ENCODE measurements at regions not wholly inside any gene's neighbourhood (a gene's known extent, or its start where the extent isn't known, plus 50 kb on each side); places are given as distances from the start of the nearest gene placed in this dataset.
"Not testable (repeated sequence)": the region's sequence is repeated elsewhere in the genome, so short reads cannot be mapped to it uniquely, and the experiment has no call there.

GRCh38 chr20:48406498-48406897 lies 421.3 kb downstream of the PREX1 start:
- DNase-seq (ENCODE audit: low read depth): no peak

DNA sequence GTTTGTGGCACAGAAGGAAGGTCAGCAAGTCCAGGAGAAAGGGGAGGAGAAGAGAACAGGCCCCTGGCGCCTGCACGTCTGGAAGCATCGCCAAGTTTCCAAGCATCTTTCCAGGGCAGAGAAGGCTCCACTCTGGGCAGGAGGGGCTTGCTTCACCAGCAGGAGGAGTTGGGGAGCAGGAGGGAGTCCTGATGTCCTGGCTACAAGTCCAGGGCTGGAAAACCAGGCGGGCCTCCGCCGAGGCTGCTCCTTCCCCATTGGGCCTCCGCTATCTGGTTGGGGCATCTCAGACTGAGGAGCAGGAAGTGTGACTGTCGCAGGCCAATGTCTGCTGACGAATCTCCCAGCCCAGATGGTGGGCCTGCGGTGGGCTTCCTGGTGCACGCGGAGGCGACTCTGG lies 421.9 kb downstream of the PREX1 start:
- DNase-seq (ENCODE audit: low read depth): no peak

DNA sequence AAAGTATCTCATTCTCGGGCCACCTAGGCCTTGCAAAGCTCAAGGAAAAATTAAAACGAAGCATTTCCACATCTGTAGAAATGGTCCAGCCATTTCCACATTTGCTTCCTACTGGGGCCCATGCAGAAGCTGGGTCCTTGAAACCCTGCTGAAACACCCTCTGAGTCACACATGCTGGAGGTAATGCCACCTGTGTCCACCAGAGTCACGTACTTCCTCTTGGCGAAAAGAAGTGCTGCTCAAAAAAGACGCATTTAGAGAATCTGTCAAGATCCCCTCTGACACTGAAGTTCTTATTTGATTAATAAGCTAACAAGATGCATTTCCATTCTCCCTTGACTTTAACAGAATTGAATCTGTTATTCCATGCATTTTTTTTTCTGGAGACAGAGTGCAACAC lies 423.2 kb downstream of the PREX1 start:
- DNase-seq (ENCODE audit: low read depth): no peak

DNA sequence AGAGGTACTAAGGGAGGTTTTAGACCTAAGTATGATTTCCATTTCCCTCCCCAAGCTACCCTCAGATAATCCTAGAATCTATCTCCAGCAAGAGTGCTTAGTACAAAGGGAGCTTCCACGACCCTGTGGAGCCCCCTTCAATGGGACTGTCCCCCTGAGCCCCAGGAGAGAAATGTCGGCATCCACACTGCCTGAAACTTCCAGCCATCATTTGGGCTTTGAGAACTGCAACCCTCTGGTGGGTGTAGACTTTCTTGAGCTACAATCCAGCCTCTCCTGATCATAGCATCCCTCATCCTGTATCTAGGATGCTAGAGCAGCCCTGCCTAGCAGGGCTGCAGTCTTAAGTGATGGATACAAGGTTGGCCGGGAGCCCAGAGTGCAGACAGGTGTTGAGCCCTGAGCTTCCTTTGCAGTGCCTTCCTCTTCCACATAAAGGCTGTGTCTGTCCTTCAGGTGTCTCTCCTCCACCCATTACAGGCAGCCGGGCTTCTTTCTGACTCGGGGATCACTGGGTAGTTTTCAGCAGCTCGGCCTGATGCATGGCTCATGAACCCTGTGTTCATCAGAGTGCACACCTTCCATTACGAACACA lies 424.5 kb downstream of the PREX1 start:
- DNase-seq (ENCODE audit: low read depth): no peak

- DNase-seq (ENCODE audit: low read depth): no peak
Measured at GRCh38 chr20:48401359-48401758, 426.4 kb downstream of the PREX1 start.

DNA sequence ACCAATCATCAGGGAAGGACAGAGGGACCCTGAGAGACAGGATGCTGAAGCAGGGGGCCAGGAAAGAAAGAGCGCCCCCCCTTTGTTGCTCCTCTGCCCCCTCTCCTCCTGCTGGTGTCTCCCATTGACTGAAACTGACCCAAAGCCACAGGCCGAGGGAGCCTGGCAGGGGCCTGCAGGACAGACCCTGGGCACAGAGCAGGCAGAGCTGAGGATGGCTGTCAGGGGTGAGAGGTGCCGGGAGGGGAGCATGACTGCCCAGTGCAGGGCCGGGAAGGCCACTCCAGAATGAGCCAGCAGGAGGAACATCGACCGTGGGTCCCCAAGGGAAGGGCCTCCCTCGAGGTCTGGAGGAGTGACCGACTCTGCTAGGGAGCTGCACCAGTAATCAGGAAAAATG lies 427.8 kb downstream of the PREX1 start:
- DNase-seq (ENCODE audit: low read depth): no peak

- no peak for DNase-seq (ENCODE audit: low read depth)
Measured at GRCh38 chr20:48398506-48399449, 429.0 kb downstream of the PREX1 start.

DNA sequence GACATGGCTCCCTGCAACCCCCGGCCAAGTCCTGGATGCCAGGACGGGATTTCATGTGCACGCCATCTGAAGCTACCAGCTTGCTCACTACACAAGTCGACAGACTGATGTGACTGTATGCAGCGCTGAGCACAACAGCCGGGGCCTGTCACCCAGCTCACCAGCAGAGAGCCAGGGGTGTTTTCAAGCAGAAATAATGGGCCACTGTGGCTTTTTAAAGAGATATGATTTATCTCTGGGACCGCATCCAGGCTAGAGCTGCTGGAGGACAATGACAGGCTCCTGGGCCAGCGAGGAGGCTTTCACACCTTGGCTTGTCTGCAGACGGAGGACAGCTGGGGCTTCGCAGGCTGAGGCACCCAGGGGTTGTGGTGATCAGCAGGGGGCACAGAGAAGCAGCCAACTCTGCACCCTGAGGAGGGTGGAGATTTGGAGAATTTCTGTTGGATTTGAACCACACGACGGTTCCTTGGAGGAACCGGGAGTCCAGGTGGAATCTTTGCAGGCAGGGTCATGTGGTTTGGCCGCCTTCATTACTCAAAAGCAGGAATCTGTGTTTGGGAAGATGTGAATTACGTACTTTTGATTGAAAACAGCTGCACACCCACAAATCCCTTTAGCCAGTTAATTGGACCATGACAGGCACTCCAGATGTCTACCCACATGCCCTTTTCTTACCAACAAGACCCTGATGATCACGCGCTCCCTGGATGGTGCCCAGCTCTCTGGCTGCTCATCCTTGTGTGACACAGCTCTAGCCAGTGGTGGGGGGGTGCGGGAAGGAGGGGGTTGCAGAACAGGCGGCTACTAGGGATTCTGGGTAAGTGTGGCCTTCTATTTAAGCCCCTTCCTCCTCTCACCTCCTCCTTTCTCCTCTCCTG lies 430.6 kb downstream of the PREX1 start:
- DNase-seq (ENCODE audit: low read depth): not testable (repeated sequence)

DNA sequence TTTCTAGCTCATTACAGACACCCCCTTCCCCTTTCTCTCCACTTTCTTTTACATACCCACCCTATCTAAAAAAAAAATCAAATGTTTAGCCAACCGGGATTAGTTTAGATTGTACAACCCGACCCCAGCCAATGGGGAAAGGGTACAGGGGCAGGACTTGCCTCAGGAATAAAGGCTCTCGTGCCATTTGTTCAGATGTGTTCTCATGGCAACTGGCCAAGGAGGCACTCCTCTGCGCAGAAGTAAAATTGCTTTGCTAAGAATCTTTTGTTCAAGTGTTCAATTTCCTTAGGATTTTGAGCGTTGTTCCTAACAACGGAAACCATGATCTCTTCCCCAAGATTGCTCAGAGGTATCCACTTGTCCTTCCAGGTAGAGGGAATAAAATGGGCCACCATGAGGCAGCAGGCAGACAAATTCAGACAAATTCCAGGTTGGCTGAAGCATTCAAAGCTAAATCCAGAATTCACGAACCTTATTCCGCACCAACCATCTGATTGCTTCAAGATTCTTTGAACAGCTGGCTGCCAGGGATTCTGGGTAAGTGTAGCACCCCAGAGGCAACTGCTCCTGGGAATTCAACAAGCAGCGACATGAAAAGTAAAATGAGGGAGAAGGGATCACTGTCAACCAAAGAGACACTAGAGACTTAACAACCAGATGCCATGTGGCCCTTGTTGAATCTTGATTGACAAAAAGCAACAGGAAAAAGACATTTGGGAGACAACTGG lies 431.8 kb downstream of the PREX1 start:
- no peak for DNase-seq (ENCODE audit: low read depth)

- DNase-seq (ENCODE audit: low read depth): no peak
Measured at GRCh38 chr20:48394415-48395081, 433.3 kb downstream of the PREX1 start.

- DNase-seq (ENCODE audit: low read depth): no peak
Measured at GRCh38 chr20:48393737-48394314, 434.0 kb downstream of the PREX1 start.

- no peak for DNase-seq (ENCODE audit: low read depth)
Measured at GRCh38 chr20:48393311-48393685, 434.5 kb downstream of the PREX1 start.

DNA sequence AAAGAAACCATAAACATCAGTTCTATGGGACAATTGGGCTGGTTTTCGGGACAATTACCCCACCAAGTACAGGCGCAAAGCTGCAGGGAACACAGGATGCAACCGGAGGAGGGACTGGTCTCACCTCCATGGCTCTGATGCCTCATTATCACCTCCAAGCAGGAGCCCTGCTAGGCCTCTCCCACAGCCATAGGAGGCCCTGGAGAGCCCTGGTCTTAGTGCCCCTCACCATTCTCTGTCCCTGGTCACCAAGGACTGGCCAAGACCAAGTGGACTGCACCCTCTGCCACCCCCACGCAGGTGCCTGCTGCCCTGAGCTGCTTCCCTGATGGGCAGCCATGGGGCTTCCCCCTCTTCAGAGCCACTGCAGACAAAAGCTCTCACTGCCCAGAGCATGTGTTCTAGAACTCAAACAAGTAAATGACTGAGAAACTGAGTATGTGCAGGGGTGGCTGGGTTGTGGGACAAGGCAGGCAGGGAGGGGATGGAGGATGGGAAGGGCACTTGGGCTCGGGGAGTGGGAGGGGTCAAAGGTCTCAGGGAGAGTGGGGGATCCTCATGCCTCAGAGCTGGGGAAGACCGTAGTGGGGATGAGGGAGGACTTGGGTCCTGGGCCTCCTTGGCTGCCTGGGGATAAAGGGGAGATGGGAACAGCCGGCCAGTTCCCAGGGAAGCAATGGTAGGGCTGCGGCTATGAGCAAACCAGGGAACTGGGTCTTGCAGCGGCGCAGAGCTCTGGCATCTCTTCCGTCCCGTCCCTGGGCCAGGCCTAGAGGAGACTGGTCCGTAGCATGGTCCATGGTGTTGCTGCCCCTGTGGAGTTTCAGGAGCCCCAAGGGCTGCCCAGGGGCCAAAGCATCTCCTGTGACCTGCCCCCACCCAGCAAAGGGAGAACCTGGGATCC lies 435.1 kb downstream of the PREX1 start:
- no peak for DNase-seq (ENCODE audit: low read depth)

- no peak for DNase-seq (ENCODE audit: low read depth)
Measured at GRCh38 chr20:48390981-48391380, 436.8 kb downstream of the PREX1 start.

- DNase-seq (ENCODE audit: low read depth): no peak
Measured at GRCh38 chr20:48387675-48388074, 440.1 kb downstream of the PREX1 start.

- no peak for DNase-seq (ENCODE audit: low read depth)
Measured at GRCh38 chr20:48385527-48385926, 442.3 kb downstream of the PREX1 start.

GRCh38 chr20:48385114-48385513 lies 442.7 kb downstream of the PREX1 start:
- DNase-seq (ENCODE audit: low read depth): no peak

GRCh38 chr20:48384147-48384818 lies 443.5 kb downstream of the PREX1 start:
- DNase-seq (ENCODE audit: low read depth): no peak

DNA sequence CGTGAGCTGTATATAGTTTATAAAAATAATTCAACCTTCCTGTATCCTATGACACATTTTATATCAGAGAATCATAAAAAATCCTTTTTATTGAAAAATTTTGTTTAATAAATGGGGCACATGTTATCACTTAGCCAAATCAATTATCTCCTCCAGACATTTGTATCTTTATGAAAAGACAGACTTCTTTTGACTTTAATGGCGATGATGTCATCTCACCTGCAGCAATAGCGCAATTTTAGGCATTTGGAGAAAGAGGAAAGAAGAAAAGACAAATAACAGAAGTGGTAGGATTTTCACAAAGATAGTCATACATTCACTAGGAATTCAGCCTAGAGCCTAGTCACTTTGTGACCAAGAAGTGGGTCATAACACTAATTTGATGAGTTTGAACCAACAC lies 444.5 kb downstream of the PREX1 start:
- no peak for DNase-seq (ENCODE audit: low read depth)
